Parathyroid adenoma (tissue), 2 donors: ENCODE measurements at regions not wholly inside any gene's neighbourhood (a gene's known extent, or its start where the extent isn't known, plus 50 kb on each side); places are given as distances from the start of the nearest gene placed in this dataset.

ENCODE experiments used
- H2AFZ ChIP-seq: fragments of 300-600 bp; sonication (generic); one replicate; pipeline ENCODE4 v1.7.0; 2017; ENCODE audit warnings: antibody characterized with exemption, mild to moderate bottlenecking
- H3K27ac ChIP-seq: fragments of 300-600 bp; sonication (generic); one replicate; pipeline ENCODE4 v1.7.0; 2017
- H3K27me3 ChIP-seq: fragments of 300-600 bp; sonication (generic); one replicate; pipeline ENCODE4 v1.7.0; 2017; ENCODE audit warnings: low read length; ENCODE audit not compliant: control insufficient read depth, insufficient read depth
- H3K36me3 ChIP-seq: fragments of 300-600 bp; sonication (generic); one replicate; pipeline ENCODE4 v1.7.0; 2017; ENCODE audit warnings: low read length; ENCODE audit not compliant: control insufficient read depth, insufficient read depth
- H3K4me1 ChIP-seq: fragments of 300-600 bp; sonication (generic); one replicate; pipeline ENCODE4 v1.7.0; 2017; ENCODE audit warnings: control low read depth
- H3K4me2 ChIP-seq: fragments of 300-600 bp; sonication (generic); one replicate; pipeline ENCODE4 v1.7.0; 2017; ENCODE audit warnings: low read length
- H3K4me3 ChIP-seq: fragments of 300-600 bp; sonication (generic); one replicate; pipeline ENCODE4 v1.7.0; 2017; ENCODE audit warnings: low read depth, low read length
- H3K79me2 ChIP-seq: fragments of 300-600 bp; sonication (generic); one replicate; pipeline ENCODE4 v1.7.0; 2017; ENCODE audit warnings: control low read depth
- H3K9ac ChIP-seq: fragments of 300-600 bp; sonication (generic); one replicate; pipeline ENCODE4 v1.7.0; 2017; ENCODE audit warnings: mild to moderate bottlenecking
- H3K9me3 ChIP-seq: fragments of 300-600 bp; sonication (generic); one replicate; pipeline ENCODE4 v1.7.0; 2017; ENCODE audit warnings: low read length; ENCODE audit not compliant: control insufficient read depth
- TF ChIP-seq, protein P1 (sequence below): fragments of 300-600 bp; sonication (generic); IDR thresholded peaks from one replicate; pipeline ENCODE4 v1.7.0; 2017; ENCODE audit warnings: antibody characterized with exemption, mild to moderate bottlenecking
- donor health status: primary hyperparathyroidism.

- no peaks in the 10 kb centered on the region for H3K79me2 ChIP-seq
- no peaks in the 10 kb centered on the region for H3K36me3 ChIP-seq
- no peak overlapping the region for H2AFZ ChIP-seq
- no peak overlapping the region for H3K27ac ChIP-seq
- TF ChIP-seq, protein P1, sequence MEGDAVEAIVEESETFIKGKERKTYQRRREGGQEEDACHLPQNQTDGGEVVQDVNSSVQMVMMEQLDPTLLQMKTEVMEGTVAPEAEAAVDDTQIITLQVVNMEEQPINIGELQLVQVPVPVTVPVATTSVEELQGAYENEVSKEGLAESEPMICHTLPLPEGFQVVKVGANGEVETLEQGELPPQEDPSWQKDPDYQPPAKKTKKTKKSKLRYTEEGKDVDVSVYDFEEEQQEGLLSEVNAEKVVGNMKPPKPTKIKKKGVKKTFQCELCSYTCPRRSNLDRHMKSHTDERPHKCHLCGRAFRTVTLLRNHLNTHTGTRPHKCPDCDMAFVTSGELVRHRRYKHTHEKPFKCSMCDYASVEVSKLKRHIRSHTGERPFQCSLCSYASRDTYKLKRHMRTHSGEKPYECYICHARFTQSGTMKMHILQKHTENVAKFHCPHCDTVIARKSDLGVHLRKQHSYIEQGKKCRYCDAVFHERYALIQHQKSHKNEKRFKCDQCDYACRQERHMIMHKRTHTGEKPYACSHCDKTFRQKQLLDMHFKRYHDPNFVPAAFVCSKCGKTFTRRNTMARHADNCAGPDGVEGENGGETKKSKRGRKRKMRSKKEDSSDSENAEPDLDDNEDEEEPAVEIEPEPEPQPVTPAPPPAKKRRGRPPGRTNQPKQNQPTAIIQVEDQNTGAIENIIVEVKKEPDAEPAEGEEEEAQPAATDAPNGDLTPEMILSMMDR: no peak
- H3K9me3 ChIP-seq: no peaks in the 10 kb centered on the region
- no peak overlapping the region for H3K9ac ChIP-seq
- no peak overlapping the region for H3K4me3 ChIP-seq
- H3K4me1 ChIP-seq: no peaks in the 10 kb centered on the region
- H3K4me2 ChIP-seq: no peak overlapping the region
- no peaks in the 10 kb centered on the region for H3K27me3 ChIP-seq
These were observed 467.0 kb upstream of the DIPK2B start for GRCh38 chrX:45667666-45668065.

DNA sequence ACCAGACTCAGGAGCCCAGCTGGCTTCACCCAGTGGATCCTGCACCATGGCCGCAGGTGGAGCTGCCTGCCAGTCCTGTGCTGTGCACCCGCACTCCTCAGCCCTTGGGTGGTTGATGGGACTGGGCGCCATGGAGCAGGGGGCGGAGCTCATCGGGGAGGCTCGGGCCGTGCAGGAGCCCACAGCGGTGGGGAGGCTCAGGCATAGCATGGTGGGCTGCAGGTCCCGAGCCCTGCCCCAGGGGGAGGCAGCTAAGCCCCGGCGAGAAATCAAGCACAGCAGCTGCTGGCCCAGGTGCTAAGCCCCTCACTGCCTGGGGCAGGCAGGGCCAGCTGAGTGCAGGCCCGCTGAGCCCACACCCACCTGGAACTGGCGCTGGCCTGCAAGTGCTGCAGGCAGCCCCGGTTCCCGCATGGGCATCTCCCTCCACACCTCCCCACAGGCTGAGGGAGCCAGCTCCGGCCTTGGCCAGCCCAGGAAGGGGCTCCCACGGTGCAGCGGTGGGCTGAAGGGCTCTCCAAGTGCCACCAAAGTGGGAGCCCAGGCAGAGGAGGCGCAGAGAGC, 464.1 kb upstream of the DIPK2B start:
- no peaks in the 10 kb centered on the region for H3K79me2 ChIP-seq
- H3K4me3 ChIP-seq: no peak overlapping the region
- no peaks in the 10 kb centered on the region for H3K36me3 ChIP-seq
- H3K9ac ChIP-seq: no peak overlapping the region
- H2AFZ ChIP-seq: no peak overlapping the region
- no peaks in the 10 kb centered on the region for H3K27me3 ChIP-seq
- TF ChIP-seq, protein P1: no peak
- no peak overlapping the region for H3K27ac ChIP-seq
- no peaks in the 10 kb centered on the region for H3K4me1 ChIP-seq
- no peak overlapping the region for H3K4me2 ChIP-seq
- no peaks in the 10 kb centered on the region for H3K9me3 ChIP-seq

- H3K4me1 ChIP-seq: no peaks in the 10 kb centered on the region
- H3K4me2 ChIP-seq: no peak overlapping the region
- H3K27me3 ChIP-seq: no peaks in the 10 kb centered on the region
- H3K9ac ChIP-seq: no peak overlapping the region
- H3K79me2 ChIP-seq: no peaks in the 10 kb centered on the region
- no peaks in the 10 kb centered on the region for H3K36me3 ChIP-seq
- no peaks in the 10 kb centered on the region for H3K9me3 ChIP-seq
- H3K27ac ChIP-seq: no peak overlapping the region
- H2AFZ ChIP-seq: no peak overlapping the region
- TF ChIP-seq, protein P1: no peak
- H3K4me3 ChIP-seq: no peak overlapping the region
These were observed 459.8 kb upstream of the DIPK2B start for GRCh38 chrX:45660477-45660876.

GRCh38 chrX:45633419-45633818, 432.7 kb upstream of the DIPK2B start:
- Histone ChIP-seq H3K27me3 (no peaks in the 10 kb centered on the region), H3K4me1 (no peaks in the 10 kb centered on the region), H2AFZ (no peak overlapping the region), H3K79me2 (no peaks in the 10 kb centered on the region), H3K4me2 (no peak overlapping the region), H3K9ac (no peak overlapping the region), H3K9me3 (no peaks in the 10 kb centered on the region), H3K27ac (no peak overlapping the region), H3K4me3 (no peak overlapping the region), H3K36me3 (no peaks in the 10 kb centered on the region)
- TF ChIP-seq, protein P1: no peak

- H3K4me2 ChIP-seq: no peak overlapping the region
- no peaks in the 10 kb centered on the region for H3K36me3 ChIP-seq
- no peak overlapping the region for H3K27ac ChIP-seq
- H3K4me3 ChIP-seq: no peak overlapping the region
- TF ChIP-seq, protein P1: no peak
- no peak overlapping the region for H2AFZ ChIP-seq
- no peaks in the 10 kb centered on the region for H3K27me3 ChIP-seq
- no peaks in the 10 kb centered on the region for H3K79me2 ChIP-seq
- H3K9ac ChIP-seq: no peak overlapping the region
- H3K9me3 ChIP-seq: no peaks in the 10 kb centered on the region
- no peaks in the 10 kb centered on the region for H3K4me1 ChIP-seq
These were observed 431.8 kb upstream of the DIPK2B start for GRCh38 chrX:45632506-45632905.
